H9 (cell line): ENCODE measurements at regions not wholly inside any gene's neighbourhood (a gene's known extent, or its start where the extent isn't known, plus 50 kb on each side); places are given as distances from the start of the nearest gene placed in this dataset.

ENCODE experiments used
- DNase-seq: peaks from one replicate; pipeline ENCODE4 v3.0.0-alpha.2; 2017
- H2AFZ ChIP-seq: one replicate; pipeline ENCODE4 v1.6.1; 2013; ENCODE audit warnings: mild to moderate bottlenecking, low read length, control low read depth, moderate library complexity
- H2AK5ac ChIP-seq: 2 replicates; pipeline ENCODE4 v1.6.1; 2013; ENCODE audit warnings: low read length, control low read depth, mixed read lengths; ENCODE audit not compliant: insufficient read length
- H2BK120ac ChIP-seq: one replicate; pipeline ENCODE4 v1.6.1; 2013; ENCODE audit warnings: low read depth, mild to moderate bottlenecking, low read length, control low read depth, inconsistent platforms; ENCODE audit not compliant: poor library complexity, severe bottlenecking
- H2BK12ac ChIP-seq: 2 replicates; pipeline ENCODE4 v1.6.1; 2013; ENCODE audit warnings: low read length, control low read depth, mixed read lengths, low read depth; ENCODE audit not compliant: insufficient read length
- H2BK15ac ChIP-seq: 2 replicates; pipeline ENCODE4 v1.6.1; 2013; ENCODE audit warnings: low read depth, low read length, control low read depth
- H2BK20ac ChIP-seq: one replicate; pipeline ENCODE4 v1.6.1; 2013; ENCODE audit warnings: low read depth, mild to moderate bottlenecking, low read length, control low read depth, inconsistent platforms; ENCODE audit not compliant: poor library complexity, severe bottlenecking
- H2BK5ac ChIP-seq: 2 replicates; pipeline ENCODE4 v1.6.1; 2013; ENCODE audit warnings: low read length, control low read depth, mixed read lengths; ENCODE audit not compliant: insufficient read length
- H3K14ac ChIP-seq: 2 replicates; pipeline ENCODE4 v1.6.1; 2013; ENCODE audit warnings: low read length, control low read depth; ENCODE audit not compliant: insufficient read depth
- H3K18ac ChIP-seq: 2 replicates; pipeline ENCODE4 v1.6.1; 2013; ENCODE audit warnings: low read depth, mild to moderate bottlenecking, mixed read lengths, low read length, control low read depth; ENCODE audit not compliant: insufficient read length
- H3K23ac ChIP-seq: 2 replicates; pipeline ENCODE4 v1.6.1; 2013; ENCODE audit warnings: low read length, control low read depth, mixed read lengths, low read depth; ENCODE audit not compliant: insufficient read length
- H3K23me2 ChIP-seq: 2 replicates; pipeline ENCODE4 v1.6.1; 2013; ENCODE audit warnings: low read depth, mild to moderate bottlenecking, mixed read lengths, low read length, control low read depth; ENCODE audit not compliant: insufficient read length, poor library complexity, severe bottlenecking
- H3K27ac ChIP-seq: 2 replicates; pipeline ENCODE4 v1.5.1; 2013; ENCODE audit warnings: low read length, control low read depth, mixed read lengths, low read depth; ENCODE audit not compliant: insufficient read length
- H3K27me3 ChIP-seq: 2 replicates; pipeline ENCODE4 v1.6.1; 2013; ENCODE audit warnings: low read length, control low read depth, inconsistent platforms; ENCODE audit not compliant: insufficient read depth
- H3K4ac ChIP-seq: 2 replicates; pipeline ENCODE4 v1.6.1; 2013; ENCODE audit warnings: low read depth, mild to moderate bottlenecking, control low read depth, inconsistent platforms, low read length, moderate library complexity
- H3K4me1 ChIP-seq: 2 replicates; pipeline ENCODE4 v1.6.1; 2013; ENCODE audit warnings: low read length, control low read depth, inconsistent platforms; ENCODE audit not compliant: insufficient read depth
- H3K4me2 ChIP-seq: 2 replicates; pipeline ENCODE4 v1.6.1; 2013; ENCODE audit warnings: low read length, control low read depth, mixed read lengths; ENCODE audit not compliant: insufficient read length, insufficient read depth
- H3K56ac ChIP-seq: 2 replicates; pipeline ENCODE4 v1.6.1; 2013; ENCODE audit warnings: low read depth, mild to moderate bottlenecking, mixed read lengths, low read length, control low read depth; ENCODE audit not compliant: insufficient read length
- H3K79me1 ChIP-seq: 2 replicates; pipeline ENCODE4 v1.6.1; 2013; ENCODE audit warnings: low read depth, mild to moderate bottlenecking, moderate library complexity, low read length, control low read depth, inconsistent platforms; ENCODE audit not compliant: insufficient read depth, poor library complexity, severe bottlenecking
- H3K79me2 ChIP-seq: 2 replicates; pipeline ENCODE4 v1.6.1; 2013; ENCODE audit warnings: low read length, control low read depth, inconsistent platforms; ENCODE audit not compliant: insufficient read depth
- H3K9ac ChIP-seq: 2 replicates; pipeline ENCODE4 v1.6.1; 2013; ENCODE audit warnings: low read length, control low read depth, mixed read lengths; ENCODE audit not compliant: insufficient read length; ENCODE audit errors: extremely low read depth
- H3K9me3 ChIP-seq: one replicate; pipeline ENCODE4 v1.6.1; 2013; ENCODE audit warnings: low read depth, low read length, inconsistent platforms; ENCODE audit not compliant: control insufficient read depth
- H3T11ph ChIP-seq: one replicate; pipeline ENCODE4 v1.6.1; 2013; ENCODE audit warnings: mild to moderate bottlenecking, low read length, control low read depth, inconsistent platforms
- H4K20me1 ChIP-seq: one replicate; pipeline ENCODE4 v1.6.1; 2013; ENCODE audit not compliant: control insufficient read depth, insufficient read length, insufficient read depth
- H4K5ac ChIP-seq: 2 replicates; pipeline ENCODE4 v1.6.1; 2013; ENCODE audit warnings: low read depth, mild to moderate bottlenecking, mixed read lengths, low read length, control low read depth; ENCODE audit not compliant: insufficient read length
- H4K8ac ChIP-seq: replicated peaks from 2 replicates; pipeline ENCODE4 v1.6.1; 2013; ENCODE audit warnings: low read length, control low read depth, mixed read lengths, low read depth; ENCODE audit not compliant: insufficient read length
- H4K91ac ChIP-seq: 2 replicates; pipeline ENCODE4 v1.6.1; 2013; ENCODE audit warnings: low read depth, mild to moderate bottlenecking, moderate library complexity, mixed read lengths, low read length, control low read depth; ENCODE audit not compliant: insufficient read length
- H3K27ac Mint-ChIP-seq, 3 experiments: 2 replicates in 2 of 3; 3 replicates in 1 of 3; pipeline ENCODE4 v1.8.0; 2020 to 2021; ENCODE audit warnings: mixed read lengths in 3 of 3, mild to moderate bottlenecking in 1 of 3, moderate library complexity in 1 of 3
- H3K27me3 Mint-ChIP-seq: 2 replicates; pipeline ENCODE4 v1.8.0; 2021; ENCODE audit warnings: low read depth, mild to moderate bottlenecking, moderate library complexity, mixed read lengths
- H3K36me3 Mint-ChIP-seq, 3 experiments: 2 replicates in 2 of 3; 3 replicates in 1 of 3; pipeline ENCODE4 v1.8.0; 2020 to 2021; ENCODE audit warnings: low read depth in 3 of 3, mixed read lengths in 3 of 3; ENCODE audit not compliant: insufficient read depth in 1 of 3
- H3K4me1 Mint-ChIP-seq, 2 experiments: 2 replicates each; pipeline ENCODE4 v1.8.0; 2020; ENCODE audit warnings: mixed read lengths in 2 of 2
- H3K4me3 Mint-ChIP-seq, 2 experiments: 2 replicates in 1 of 2; 3 replicates in 1 of 2; pipeline ENCODE4 v1.8.0; 2020 to 2021; ENCODE audit warnings: mild to moderate bottlenecking in 2 of 2, mixed read lengths in 2 of 2, moderate library complexity in 1 of 2
- H3K9me3 Mint-ChIP-seq, 2 experiments: 2 replicates in 1 of 2; 3 replicates in 1 of 2; pipeline ENCODE4 v1.8.0; 2020; ENCODE audit warnings: mild to moderate bottlenecking in 2 of 2, mixed read lengths in 2 of 2, moderate library complexity in 1 of 2
- CTCF ChIP-seq: fragments of 200-600 bp; sonication (generic); conservative IDR thresholded peaks from 3 replicates; pipeline ENCODE4 v1.8.0; 2021; ENCODE audit warnings: antibody characterized with exemption, mild to moderate bottlenecking
- WGBS: extraction: QIAGEN DNeasy Blood & Tissue Kit; methylation state at CpG from one replicate; pipeline ENCODE4 v1.1.7; 2013; ENCODE audit warnings: missing lambda C conversion rate, low lambda C conversion rate, mixed read lengths; ENCODE audit not compliant: insufficient read length; ENCODE audit errors: extremely low coverage; 5-methylcytosine and 5-hydroxymethylcytosine counted together

GRCh38 chr3:28860307-28860706 is 420.6 kb upstream of the RBMS3 start:
- H2BK5ac ChIP-seq: no peak overlapping the region

More at GRCh38 chr3:28860307-28860706, 420.6 kb upstream of the RBMS3 start:
- Mint-ChIP-seq H3K27ac (no peak overlapping the region), H3K36me3 (no peaks in the 10 kb centered on the region), H3K4me3 (no peak overlapping the region), H3K4me1 (peaks cover 16 to 17% of the 10 kb centered on the region in 2 experiments), H3K9me3 (no peaks in the 10 kb centered on the region), H3K27me3 (no peaks in the 10 kb centered on the region)
- Histone ChIP-seq H3K9me3 (no peaks in the 10 kb centered on the region), H3K27me3 (no peaks in the 10 kb centered on the region), H3K23ac (no peak overlapping the region), H3K4me1 (no peaks in the 10 kb centered on the region), H3K79me2 (no peaks in the 10 kb centered on the region), H4K20me1 (no peaks in the 10 kb centered on the region), H4K5ac (no peak overlapping the region), H3K23me2 (no peaks in the 10 kb centered on the region), H2BK12ac (no peak overlapping the region), H4K91ac (no peak overlapping the region), H3K14ac (no peak overlapping the region), H3K4me2 (no peak overlapping the region), H2BK15ac (no peak overlapping the region), H2BK120ac (no peak overlapping the region), H3K27ac (no peak overlapping the region), H3K18ac (no peak overlapping the region), H3K56ac (no peak overlapping the region), H2AFZ (no peak overlapping the region), H4K8ac (no peak overlapping the region), H3T11ph (no peak overlapping the region), H3K4ac (no peak overlapping the region), H2BK20ac (no peak overlapping the region), H3K79me1 (no peaks in the 10 kb centered on the region), H3K9ac (no peak overlapping the region), H2AK5ac (no peak overlapping the region)
- DNase-seq: no peak
- no peak for TF ChIP-seq CTCF
- WGBS: no CpG with 5 or more reads among the region's 4 CpGs
